ENCODE measurements at regions not wholly inside any gene's neighbourhood (a gene's known extent, or its start where the extent isn't known, plus 50 kb on each side); places are given as distances from the start of the nearest gene placed in this dataset.

GRCh38 chr6:126941751-126942150, 176.7 kb upstream of the RSPO3 start:
- H3K36me3 ChIP-seq (ENCODE audit: insufficient read depth, low read length): no peaks in the 10 kb centered on the region
- H3K4me1 ChIP-seq (ENCODE audit: insufficient read depth, low read length, poor library complexity, severe bottlenecking): no peaks in the 10 kb centered on the region
- H4K20me1 ChIP-seq (ENCODE audit: insufficient read depth, low read length): no peaks in the 10 kb centered on the region
- H3K9me3 ChIP-seq (ENCODE audit: low read length): no peaks in the 10 kb centered on the region
- ChIA-PET CTCF (ENCODE audit: unreplicated experiment) (no interaction called here), POLR2A (interaction anchor here (1.3 kb wide), 1 partner anchor 12 kb away, joined by 3 read pairs; no protein-coding TSS in a partner anchor)
- no TSS peak for BruUV-seq (replicated peaks)
- intact Hi-C loops (cut with micrococcal nuclease; ENCODE audit: unreplicated experiment): no loop called here
- no peak overlapping the region for H3K4me3 ChIP-seq (ENCODE audit: low read depth, low read length, poor library complexity, severe bottlenecking)
- no peaks in the 10 kb centered on the region for H3K9me2 ChIP-seq (ENCODE audit: insufficient read depth, low read length)
- H2AFZ ChIP-seq (ENCODE audit: low read length): no peak overlapping the region
- H3K79me2 ChIP-seq (ENCODE audit: insufficient read depth, low read depth, low read length): no peaks in the 10 kb centered on the region
- H3K27ac ChIP-seq (ENCODE audit: low read depth, low read length, poor library complexity, severe bottlenecking): no peak overlapping the region
- H3K4me2 ChIP-seq (ENCODE audit: low read length): no peak overlapping the region
- DNase-seq (ENCODE audit: low spot score): no peak
- TF ChIP-seq EZH2phosphoT487 (IDR thresholded peaks at IDR 0.05; ENCODE audit: borderline replicate concordance, low read depth, low read length): no peak

GRCh38 chr6:126944512-126944911, 174.0 kb upstream of the RSPO3 start:
- no peaks in the 10 kb centered on the region for H3K9me3 ChIP-seq (ENCODE audit: low read length)
- ChIA-PET CTCF (ENCODE audit: unreplicated experiment) (no interaction called here), POLR2A (no interaction called here)
- BruUV-seq (replicated peaks): no TSS peak
- H3K27ac ChIP-seq (ENCODE audit: low read depth, low read length, poor library complexity, severe bottlenecking): no peak overlapping the region
- DNase-seq (ENCODE audit: low spot score): no peak
- H4K20me1 ChIP-seq (ENCODE audit: insufficient read depth, low read length): no peaks in the 10 kb centered on the region
- intact Hi-C loops (cut with micrococcal nuclease; ENCODE audit: unreplicated experiment): no loop called here
- H2AFZ ChIP-seq (ENCODE audit: low read length): no peak overlapping the region
- TF ChIP-seq EZH2phosphoT487 (IDR thresholded peaks at IDR 0.05; ENCODE audit: borderline replicate concordance, low read depth, low read length): no peak
- no peak for TF ChIP-seq CTCF (conservative IDR thresholded peaks at IDR 0.05; ENCODE audit: low read length)
- H3K79me2 ChIP-seq (ENCODE audit: insufficient read depth, low read depth, low read length): no peaks in the 10 kb centered on the region
- no peak overlapping the region for H3K4me2 ChIP-seq (ENCODE audit: low read length)
- H3K4me3 ChIP-seq (ENCODE audit: low read depth, low read length, poor library complexity, severe bottlenecking): no peak overlapping the region
- no peaks in the 10 kb centered on the region for H3K9me2 ChIP-seq (ENCODE audit: insufficient read depth, low read length)
- H3K36me3 ChIP-seq (ENCODE audit: insufficient read depth, low read length): no peaks in the 10 kb centered on the region
- no peaks in the 10 kb centered on the region for H3K4me1 ChIP-seq (ENCODE audit: insufficient read depth, low read length, poor library complexity, severe bottlenecking)

GRCh38 chr6:126945150-126945685, 173.3 kb upstream of the RSPO3 start:
- Histone ChIP-seq H3K4me2 (ENCODE audit: low read length) (no peak overlapping the region), H4K20me1 (ENCODE audit: insufficient read depth, low read length) (no peaks in the 10 kb centered on the region), H2AFZ (ENCODE audit: low read length) (no peak overlapping the region), H3K27ac (ENCODE audit: low read depth, low read length, poor library complexity, severe bottlenecking) (no peak overlapping the region), H3K9me3 (ENCODE audit: low read length) (no peaks in the 10 kb centered on the region), H3K79me2 (ENCODE audit: insufficient read depth, low read depth, low read length) (no peaks in the 10 kb centered on the region), H3K9me2 (ENCODE audit: insufficient read depth, low read length) (no peaks in the 10 kb centered on the region), H3K4me3 (ENCODE audit: low read depth, low read length, poor library complexity, severe bottlenecking) (no peak overlapping the region), H3K36me3 (ENCODE audit: insufficient read depth, low read length) (no peaks in the 10 kb centered on the region), H3K4me1 (ENCODE audit: insufficient read depth, low read length, poor library complexity, severe bottlenecking) (no peaks in the 10 kb centered on the region)
- intact Hi-C loops (cut with micrococcal nuclease; ENCODE audit: unreplicated experiment): no loop called here
- no TSS peak for BruUV-seq (replicated peaks)
- DNase-seq (ENCODE audit: low spot score): no peak
- ChIA-PET CTCF (ENCODE audit: unreplicated experiment) (no interaction called here), POLR2A (no interaction called here)
- TF ChIP-seq CTCF (conservative IDR thresholded peaks at IDR 0.05; ENCODE audit: low read length) (no peak), EZH2phosphoT487 (IDR thresholded peaks at IDR 0.05; ENCODE audit: borderline replicate concordance, low read depth, low read length) (no peak)
